Neural cell (in vitro differentiated cells): ENCODE measurements at regions not wholly inside any gene's neighbourhood (a gene's known extent, or its start where the extent isn't known, plus 50 kb on each side); places are given as distances from the start of the nearest gene placed in this dataset.
"Not testable (repeated sequence)": the region's sequence is repeated elsewhere in the genome, so short reads cannot be mapped to it uniquely, and the experiment has no call there.

ENCODE experiments used
- H2AFZ ChIP-seq: fragments of 200-600, 300-800 bp; sonication (generic), shearing (Covaris generic); 2 replicates; pipeline ENCODE4 v1.6.0; 2014; ENCODE audit warnings: low read depth, mild to moderate bottlenecking, antibody characterized with exemption, low read length, moderate library complexity
- H3F3A ChIP-seq: fragments of 200-600 bp; shearing (Covaris generic); 2 replicates; pipeline ENCODE4 v1.6.1; 2016; ENCODE audit warnings: mild to moderate bottlenecking, moderate library complexity, mixed read lengths, antibody characterized with exemption, low read length; ENCODE audit not compliant: insufficient read depth, poor library complexity, severe bottlenecking
- H3K27ac ChIP-seq: fragments of 200-600, 300-800 bp; sonication (generic), shearing (Covaris generic); 2 replicates; pipeline ENCODE4 v1.5.1; 2014; ENCODE audit warnings: mild to moderate bottlenecking, low read length, moderate library complexity
- H3K27me3 ChIP-seq: fragments of 300-800, 200-600 bp; sonication (generic), shearing (Covaris generic); 2 replicates; pipeline ENCODE4 v1.6.0; 2014; ENCODE audit warnings: mild to moderate bottlenecking, low read depth, low read length, moderate library complexity; ENCODE audit not compliant: insufficient read depth
- H3K36me3 ChIP-seq: fragments of 300-800, 200-600 bp; sonication (generic), shearing (Covaris generic); 2 replicates; pipeline ENCODE4 v1.5.1; 2014; ENCODE audit warnings: mild to moderate bottlenecking, antibody characterized with exemption, low read length, moderate library complexity; ENCODE audit not compliant: insufficient read depth
- H3K4me2 ChIP-seq: fragments of 300-800, 200-600 bp; sonication (generic), shearing (Covaris generic); 2 replicates; pipeline ENCODE4 v1.6.0; 2014; ENCODE audit warnings: mild to moderate bottlenecking, low read length
- H3K4me3 ChIP-seq: fragments of 300-800, 200-600 bp; sonication (generic), shearing (Covaris generic); 2 replicates; pipeline ENCODE4 v1.5.1; 2014; ENCODE audit warnings: mild to moderate bottlenecking, low read length, moderate library complexity
- H3K79me2 ChIP-seq: fragments of 200-600 bp; shearing (Covaris generic); replicated peaks from 2 replicates; pipeline ENCODE4 v1.6.0; 2014; ENCODE audit warnings: mild to moderate bottlenecking, low read length, moderate library complexity; ENCODE audit not compliant: insufficient read depth
- H3K9ac ChIP-seq: fragments of 300-800, 200-600 bp; sonication (generic), shearing (Covaris generic); 2 replicates; pipeline ENCODE4 v1.6.1; 2016; ENCODE audit warnings: mild to moderate bottlenecking, low read length, mixed read lengths
- H3K9me2 ChIP-seq: fragments of 200-600 bp; shearing (Covaris generic); 2 replicates; pipeline ENCODE4 v1.6.1; 2016; ENCODE audit warnings: mild to moderate bottlenecking, low read length, mixed read lengths; ENCODE audit not compliant: insufficient read depth
- H3K9me3 ChIP-seq: fragments of 200-600, 300-800 bp; sonication (generic), shearing (Covaris generic); 2 replicates; pipeline ENCODE4 v1.6.1; 2016; ENCODE audit warnings: mild to moderate bottlenecking, mixed run types, low read length, moderate library complexity, mixed read lengths
- H4K20me1 ChIP-seq: fragments of 200-600 bp; shearing (Covaris generic); 2 replicates; pipeline ENCODE4 v1.6.1; 2016; ENCODE audit warnings: mild to moderate bottlenecking, mixed run types; ENCODE audit not compliant: insufficient read depth
- EP300 ChIP-seq: fragments of 450-650 bp; conservative IDR thresholded peaks from 2 replicates; pipeline ENCODE4 v1.6.1; 2014; ENCODE audit warnings: antibody characterized with exemption, mild to moderate bottlenecking, moderate library complexity; ENCODE audit not compliant: poor library complexity, severe bottlenecking
- EZH2 ChIP-seq: fragments of 200-600, 300-800 bp; shearing (Covaris generic), sonication (generic); IDR thresholded peaks from 2 replicates; pipeline ENCODE4 v1.6.1; 2014; ENCODE audit warnings: antibody characterized with exemption, low read length, borderline replicate concordance, mild to moderate bottlenecking; ENCODE audit not compliant: insufficient read depth, poor library complexity, severe bottlenecking
- MXI1 ChIP-seq: fragments of 450-650 bp; conservative IDR thresholded peaks from 2 replicates; pipeline ENCODE4 v1.6.1; 2014; ENCODE audit warnings: antibody characterized with exemption, mild to moderate bottlenecking; ENCODE audit not compliant: poor library complexity, severe bottlenecking
- POLR2AphosphoS5 ChIP-seq: IDR thresholded peaks from 2 replicates; pipeline ENCODE4 v1.6.1; 2012
- RAD21 ChIP-seq: fragments of 450-650 bp; conservative IDR thresholded peaks from 2 replicates; pipeline ENCODE4 v1.6.1; 2014; ENCODE audit warnings: antibody characterized with exemption, mild to moderate bottlenecking, moderate library complexity
- SMC3 ChIP-seq: fragments of 450-650 bp; conservative IDR thresholded peaks from 2 replicates; pipeline ENCODE4 v1.6.1; 2014; ENCODE audit warnings: antibody characterized with exemption, mild to moderate bottlenecking, moderate library complexity; ENCODE audit not compliant: poor library complexity
- TAF1 ChIP-seq: IDR thresholded peaks from 2 replicates; pipeline ENCODE4 v1.6.1; 2012; ENCODE audit warnings: low read depth
- TF ChIP-seq, protein P1 (sequence below): IDR thresholded peaks from 2 replicates; pipeline ENCODE4 v1.6.1; 2012; ENCODE audit warnings: borderline replicate concordance
- TF ChIP-seq, protein P2 (sequence below): fragments of 450-650 bp; IDR thresholded peaks from 2 replicates; pipeline ENCODE4 v1.5.1; 2014; ENCODE audit warnings: antibody characterized with exemption, mild to moderate bottlenecking, moderate library complexity; ENCODE audit not compliant: poor library complexity, severe bottlenecking

DNA sequence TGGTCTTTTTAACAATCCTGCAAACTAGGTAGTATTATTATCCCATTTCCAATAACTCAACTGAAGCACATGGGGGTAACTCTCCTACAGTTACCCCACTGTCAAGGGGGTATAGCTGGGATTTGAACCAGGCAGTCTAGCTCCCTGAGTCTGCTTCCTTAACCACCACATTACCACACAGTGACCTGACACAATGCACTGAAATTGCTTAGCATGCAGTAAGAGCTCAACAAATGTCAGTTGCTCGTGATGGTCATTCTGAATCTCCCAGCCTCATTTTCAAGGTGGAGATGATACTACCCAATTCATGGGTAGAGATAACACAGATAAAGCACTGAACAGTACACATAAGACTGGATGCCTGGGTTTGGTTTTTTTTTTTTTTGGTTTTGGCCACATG lies 193.2 kb upstream of the MYLIP start:
- H3K4me3 ChIP-seq = no peak overlapping the region
- H3F3A ChIP-seq = no peaks in the 10 kb centered on the region
- H3K79me2 ChIP-seq = no peaks in the 10 kb centered on the region
- H3K36me3 ChIP-seq = no peaks in the 10 kb centered on the region
- no peak overlapping the region for H2AFZ ChIP-seq
- H4K20me1 ChIP-seq = no peaks in the 10 kb centered on the region
- H3K27ac ChIP-seq = no peak overlapping the region
- TF ChIP-seq EP300 (no peak), MXI1 (no peak), POLR2AphosphoS5 (no peak), TAF1 (no peak), RAD21 (no peak)
- TF ChIP-seq, protein P1, sequence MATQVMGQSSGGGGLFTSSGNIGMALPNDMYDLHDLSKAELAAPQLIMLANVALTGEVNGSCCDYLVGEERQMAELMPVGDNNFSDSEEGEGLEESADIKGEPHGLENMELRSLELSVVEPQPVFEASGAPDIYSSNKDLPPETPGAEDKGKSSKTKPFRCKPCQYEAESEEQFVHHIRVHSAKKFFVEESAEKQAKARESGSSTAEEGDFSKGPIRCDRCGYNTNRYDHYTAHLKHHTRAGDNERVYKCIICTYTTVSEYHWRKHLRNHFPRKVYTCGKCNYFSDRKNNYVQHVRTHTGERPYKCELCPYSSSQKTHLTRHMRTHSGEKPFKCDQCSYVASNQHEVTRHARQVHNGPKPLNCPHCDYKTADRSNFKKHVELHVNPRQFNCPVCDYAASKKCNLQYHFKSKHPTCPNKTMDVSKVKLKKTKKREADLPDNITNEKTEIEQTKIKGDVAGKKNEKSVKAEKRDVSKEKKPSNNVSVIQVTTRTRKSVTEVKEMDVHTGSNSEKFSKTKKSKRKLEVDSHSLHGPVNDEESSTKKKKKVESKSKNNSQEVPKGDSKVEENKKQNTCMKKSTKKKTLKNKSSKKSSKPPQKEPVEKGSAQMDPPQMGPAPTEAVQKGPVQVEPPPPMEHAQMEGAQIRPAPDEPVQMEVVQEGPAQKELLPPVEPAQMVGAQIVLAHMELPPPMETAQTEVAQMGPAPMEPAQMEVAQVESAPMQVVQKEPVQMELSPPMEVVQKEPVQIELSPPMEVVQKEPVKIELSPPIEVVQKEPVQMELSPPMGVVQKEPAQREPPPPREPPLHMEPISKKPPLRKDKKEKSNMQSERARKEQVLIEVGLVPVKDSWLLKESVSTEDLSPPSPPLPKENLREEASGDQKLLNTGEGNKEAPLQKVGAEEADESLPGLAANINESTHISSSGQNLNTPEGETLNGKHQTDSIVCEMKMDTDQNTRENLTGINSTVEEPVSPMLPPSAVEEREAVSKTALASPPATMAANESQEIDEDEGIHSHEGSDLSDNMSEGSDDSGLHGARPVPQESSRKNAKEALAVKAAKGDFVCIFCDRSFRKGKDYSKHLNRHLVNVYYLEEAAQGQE = no peak
- no peaks in the 10 kb centered on the region for H3K9me3 ChIP-seq
- no peak overlapping the region for H3K4me2 ChIP-seq
- no peaks in the 10 kb centered on the region for H3K9me2 ChIP-seq
- no peak overlapping the region for H3K9ac ChIP-seq
- H3K27me3 ChIP-seq = no peaks in the 10 kb centered on the region

DNA sequence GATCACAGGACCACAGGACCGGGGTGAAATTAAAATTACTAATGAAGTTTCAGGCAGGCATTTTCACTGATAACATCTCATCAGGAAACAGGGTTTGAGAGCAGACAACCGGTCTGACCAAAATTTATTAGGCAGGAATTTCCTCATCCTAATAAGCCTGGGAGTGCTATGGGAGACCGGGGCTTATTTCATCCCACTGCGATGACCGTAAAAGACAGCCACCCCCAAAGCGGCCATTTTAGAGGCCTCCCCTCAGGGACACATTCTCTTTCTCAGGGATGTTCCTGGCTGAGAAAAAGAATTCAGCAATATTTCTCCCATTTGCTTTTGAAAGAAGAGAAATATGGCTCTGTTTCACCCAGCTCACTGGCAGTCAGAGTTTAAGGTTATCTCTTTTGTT lies 197.2 kb upstream of the MYLIP start:
- not testable (repeated sequence) for H3K9ac ChIP-seq, H3K9me3 ChIP-seq, H3F3A ChIP-seq, H3K4me3 ChIP-seq, H3K9me2 ChIP-seq, H2AFZ ChIP-seq, H3K79me2 ChIP-seq, H3K36me3 ChIP-seq, H3K27me3 ChIP-seq, H4K20me1 ChIP-seq, H3K4me2 ChIP-seq, H3K27ac ChIP-seq

DNA sequence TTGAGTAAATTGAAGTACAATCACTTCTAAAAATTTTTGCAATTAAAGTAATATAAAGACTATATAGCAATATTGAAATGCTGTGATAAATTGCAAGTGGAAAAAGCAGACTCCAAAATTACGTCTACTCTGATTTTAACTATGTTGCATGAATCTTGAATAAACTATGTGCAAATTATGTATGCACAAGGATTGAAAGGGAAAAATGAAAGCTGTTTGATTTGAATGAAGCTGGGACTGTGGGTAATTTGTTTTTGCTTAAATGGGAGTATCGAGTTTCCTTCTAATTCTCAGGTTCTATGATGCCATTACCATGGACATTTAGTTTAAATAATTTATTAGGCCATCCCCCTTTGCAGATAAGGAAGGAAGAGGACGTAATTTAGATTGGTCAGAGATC lies 198.7 kb upstream of the MYLIP start:
- Histone ChIP-seq H3K79me2 (no peaks in the 10 kb centered on the region), H3K27me3 (no peaks in the 10 kb centered on the region), H2AFZ (no peak overlapping the region), H3K36me3 (no peaks in the 10 kb centered on the region), H3K4me3 (no peak overlapping the region), H3K9ac (no peak overlapping the region), H3K9me2 (no peaks in the 10 kb centered on the region), H3K27ac (no peak overlapping the region), H3K9me3 (no peaks in the 10 kb centered on the region), H3F3A (no peaks in the 10 kb centered on the region), H3K4me2 (no peak overlapping the region), H4K20me1 (no peaks in the 10 kb centered on the region)
- TF ChIP-seq EZH2 (no peak), POLR2AphosphoS5 (no peak), TAF1 (no peak), SMC3 (no peak), RAD21 (no peak)
- TF ChIP-seq, protein P2, sequence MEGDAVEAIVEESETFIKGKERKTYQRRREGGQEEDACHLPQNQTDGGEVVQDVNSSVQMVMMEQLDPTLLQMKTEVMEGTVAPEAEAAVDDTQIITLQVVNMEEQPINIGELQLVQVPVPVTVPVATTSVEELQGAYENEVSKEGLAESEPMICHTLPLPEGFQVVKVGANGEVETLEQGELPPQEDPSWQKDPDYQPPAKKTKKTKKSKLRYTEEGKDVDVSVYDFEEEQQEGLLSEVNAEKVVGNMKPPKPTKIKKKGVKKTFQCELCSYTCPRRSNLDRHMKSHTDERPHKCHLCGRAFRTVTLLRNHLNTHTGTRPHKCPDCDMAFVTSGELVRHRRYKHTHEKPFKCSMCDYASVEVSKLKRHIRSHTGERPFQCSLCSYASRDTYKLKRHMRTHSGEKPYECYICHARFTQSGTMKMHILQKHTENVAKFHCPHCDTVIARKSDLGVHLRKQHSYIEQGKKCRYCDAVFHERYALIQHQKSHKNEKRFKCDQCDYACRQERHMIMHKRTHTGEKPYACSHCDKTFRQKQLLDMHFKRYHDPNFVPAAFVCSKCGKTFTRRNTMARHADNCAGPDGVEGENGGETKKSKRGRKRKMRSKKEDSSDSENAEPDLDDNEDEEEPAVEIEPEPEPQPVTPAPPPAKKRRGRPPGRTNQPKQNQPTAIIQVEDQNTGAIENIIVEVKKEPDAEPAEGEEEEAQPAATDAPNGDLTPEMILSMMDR = no peak
- TF ChIP-seq, protein P1 = no peak
